DOHH2 (cell line): ENCODE measurements at regions not wholly inside any gene's neighbourhood (a gene's known extent, or its start where the extent isn't known, plus 50 kb on each side); places are given as distances from the start of the nearest gene placed in this dataset.
"Not testable (repeated sequence)": the region's sequence is repeated elsewhere in the genome, so short reads cannot be mapped to it uniquely, and the experiment has no call there.

Experiments
- CTCF ChIP-seq: fragments of 200-600 bp; sonication (generic); IDR thresholded peaks from one replicate; pipeline ENCODE4 v1.5.1; 2014; ENCODE audit warnings: antibody characterized with exemption, mild to moderate bottlenecking, low read depth, low read length; ENCODE audit not compliant: poor library complexity, severe bottlenecking
- EZH2phosphoT487 ChIP-seq: fragments of 200-600 bp; sonication (generic); IDR thresholded peaks from 2 replicates; pipeline ENCODE4 v1.6.1; 2017; ENCODE audit warnings: borderline replicate concordance, mild to moderate bottlenecking, antibody characterized with exemption, low read length, moderate library complexity, mixed read lengths

GRCh38 chr10:2896334-2896733 lies 171.0 kb upstream of the PFKP start:
- TF ChIP-seq CTCF, EZH2phosphoT487: not testable (repeated sequence)
